GM13976 (cell line): ENCODE measurements at regions not wholly inside any gene's neighbourhood (a gene's known extent, or its start where the extent isn't known, plus 50 kb on each side); places are given as distances from the start of the nearest gene placed in this dataset.

Experiments used
- DNase-seq: peaks from one replicate; pipeline ENCODE4 v3.0.0; 2012; ENCODE audit warnings: low spot score
- CTCF ChIP-seq: IDR thresholded peaks from 2 replicates; pipeline ENCODE4 v1.5.1; 2012; ENCODE audit warnings: borderline replicate concordance, mild to moderate bottlenecking; ENCODE audit not compliant: insufficient read depth; ENCODE audit errors: extremely low read depth, missing control alignments, control extremely low read depth
- in situ Hi-C: fragments of 300-500 bp; cut with MboI; formaldehyde crosslinking; loops from one replicate; pipeline ENCODE4 v1.12.0; 2022; ENCODE audit warnings: low sequenced_read_pairs, mixed read lengths, inconsistent platforms; ENCODE audit not compliant: unreplicated experiment

DNA sequence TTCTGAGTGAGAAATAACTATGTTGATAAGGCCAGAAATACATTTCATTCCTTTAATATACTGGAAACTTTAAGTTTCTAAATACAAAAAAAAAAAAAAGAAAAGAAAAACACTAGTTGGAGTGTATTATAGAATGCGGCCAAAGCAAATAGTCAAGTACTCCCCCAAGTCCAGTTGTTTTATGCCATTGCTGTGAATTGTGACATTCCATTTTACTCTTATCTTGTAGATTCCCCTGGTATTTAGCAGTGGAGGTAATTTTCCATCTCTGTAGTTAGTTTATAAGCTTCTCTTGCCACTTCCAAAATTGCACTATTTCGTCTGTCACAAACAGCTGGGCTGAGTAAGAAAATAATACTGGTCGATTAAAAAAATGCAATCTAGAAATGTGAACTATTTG, 426.0 kb downstream of the PCDH18 start:
- in situ Hi-C loops: no loop called here
- no peak for TF ChIP-seq CTCF
- DNase-seq: no peak

DNA sequence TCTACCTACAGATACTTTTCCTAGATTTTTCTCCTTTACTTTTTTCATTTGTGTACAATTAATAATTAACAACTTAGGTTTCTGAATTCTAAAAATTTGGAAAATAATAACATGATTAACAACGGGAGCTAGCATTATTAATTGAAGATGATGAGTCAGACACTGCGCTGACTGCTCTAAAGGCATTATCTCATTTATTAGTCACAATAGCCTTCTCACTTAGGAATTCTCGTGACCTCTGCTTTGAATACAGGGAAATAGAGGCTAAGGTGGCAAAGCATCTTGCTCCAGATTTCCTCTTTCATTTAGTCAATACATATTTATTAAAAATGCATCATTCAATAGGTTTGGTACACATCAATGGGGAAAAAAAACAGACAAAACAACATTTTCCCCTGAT, 441.3 kb downstream of the PCDH18 start:
- no peak for DNase-seq
- in situ Hi-C loops: no loop called here
- no peak for TF ChIP-seq CTCF

GRCh38 chr4:137083571-137084135, 448.6 kb downstream of the PCDH18 start:
- DNase-seq: no peak
- in situ Hi-C loops: no loop called here
- TF ChIP-seq CTCF: no peak

GRCh38 chr4:137082061-137082460, 450.2 kb downstream of the PCDH18 start:
- in situ Hi-C loops: no loop called here
- DNase-seq: no peak
- no peak for TF ChIP-seq CTCF

DNA sequence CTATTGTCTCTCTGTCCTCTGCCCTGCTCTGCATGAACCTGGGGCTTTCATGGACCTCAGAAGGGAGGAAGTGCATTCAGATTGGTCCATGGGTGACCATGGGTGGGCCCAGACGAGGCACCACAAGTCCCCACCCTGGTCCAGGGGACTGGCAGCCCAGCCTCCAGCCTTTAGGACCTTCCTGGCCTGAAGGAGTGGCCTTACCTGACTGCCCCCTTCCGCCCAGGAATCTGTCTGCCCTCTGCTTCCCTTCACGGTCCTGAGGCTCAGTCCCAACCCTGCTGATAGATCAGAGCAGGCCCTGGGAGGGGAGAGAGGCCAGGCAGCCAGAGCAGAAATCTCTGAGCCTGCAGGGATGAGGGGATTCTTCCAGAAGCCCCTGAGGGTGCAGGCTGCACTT, 455.4 kb downstream of the PCDH18 start:
- TF ChIP-seq CTCF: no peak
- in situ Hi-C loops: no loop called here
- no peak for DNase-seq

GRCh38 chr4:137075586-137075985, 456.7 kb downstream of the PCDH18 start:
- in situ Hi-C loops: no loop called here
- no peak for DNase-seq
- TF ChIP-seq CTCF: no peak

DNA sequence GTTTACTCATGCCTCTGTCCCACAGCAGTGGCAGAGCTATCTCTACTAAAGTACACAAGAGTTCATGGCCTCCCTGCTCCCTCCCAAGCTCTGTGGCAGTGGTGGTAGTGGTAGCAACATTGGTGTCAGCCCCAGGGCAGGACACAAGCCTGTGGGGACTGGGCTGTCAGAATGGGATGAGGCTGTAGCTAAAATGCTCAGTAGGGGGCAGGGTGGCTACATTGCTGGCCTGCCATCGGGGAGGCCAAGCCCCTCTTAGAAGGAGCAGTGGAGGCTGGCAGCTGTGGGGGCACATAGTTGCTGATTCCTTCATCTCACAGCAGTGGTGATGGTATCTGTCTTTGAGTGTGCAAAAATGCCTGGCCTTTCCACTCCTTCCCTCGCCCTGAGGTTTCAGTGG, 461.7 kb downstream of the PCDH18 start:
- TF ChIP-seq CTCF: no peak
- DNase-seq: no peak
- in situ Hi-C loops: no loop called here
